ENCODE measurements at regions not wholly inside any gene's neighbourhood (a gene's known extent, or its start where the extent isn't known, plus 50 kb on each side); places are given as distances from the start of the nearest gene placed in this dataset.
"Not testable (repeated sequence)": the region's sequence is repeated elsewhere in the genome, so short reads cannot be mapped to it uniquely, and the experiment has no call there.

GRCh38 chrX:4668802-4669536 lies 955.5 kb upstream of the PRKX start:
- no peak for DNase-seq

DNA sequence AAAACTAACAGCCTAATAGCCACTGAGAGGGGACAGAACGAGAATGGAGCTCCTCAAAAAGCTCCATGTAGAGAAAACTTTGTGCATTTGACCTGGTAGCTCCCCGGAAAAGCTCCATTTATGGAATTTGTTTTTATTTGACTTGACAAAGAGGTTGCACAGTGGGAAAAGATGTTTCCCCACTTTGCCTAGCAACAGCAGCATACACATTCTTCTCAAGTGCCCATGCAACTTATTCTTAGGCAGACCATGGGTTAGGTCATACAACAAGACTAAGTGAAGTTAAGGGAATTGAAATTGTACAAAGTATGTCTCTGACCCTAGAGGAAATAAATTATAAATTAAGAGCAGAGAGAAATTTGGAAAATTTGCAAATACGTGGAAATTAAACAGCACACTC lies 949.6 kb upstream of the PRKX start:
- DNase-seq: no peak

DNA sequence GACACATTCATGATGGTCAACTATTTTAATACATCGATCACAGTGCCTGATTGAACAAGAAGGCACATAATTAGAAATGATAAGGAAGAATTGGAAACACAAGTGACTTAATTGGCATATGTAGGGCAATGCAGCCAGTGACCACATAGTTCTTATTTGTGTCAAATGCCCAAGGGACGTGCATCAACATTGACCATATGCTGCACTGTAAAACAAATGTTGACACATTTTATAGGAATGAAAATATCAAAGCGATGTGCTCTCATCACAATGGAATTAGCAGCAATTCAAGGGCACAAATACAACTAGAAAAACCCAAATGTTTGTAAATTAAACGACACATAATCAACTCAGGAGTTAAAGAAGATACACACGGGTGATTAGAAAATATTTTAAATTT lies 948.3 kb upstream of the PRKX start:
- DNase-seq: no peak

DNA sequence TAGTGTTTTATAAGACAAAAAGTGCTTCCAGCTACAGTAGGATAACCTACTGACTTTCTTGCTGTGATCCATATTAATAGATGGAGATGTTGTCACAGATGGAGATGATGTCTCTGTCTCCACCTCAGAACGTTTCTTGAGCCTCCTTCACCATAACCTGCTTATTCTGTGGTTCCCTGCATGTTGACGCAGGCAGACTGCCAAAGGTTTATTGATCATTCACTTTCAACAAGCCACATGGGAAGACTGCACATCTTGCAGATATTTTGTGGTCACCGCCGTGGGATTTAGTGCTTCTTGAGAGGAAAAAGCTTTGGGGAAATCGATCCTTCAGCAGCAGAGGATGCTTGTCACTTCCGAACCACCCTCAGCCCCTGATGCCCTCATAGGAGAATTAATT lies 943.0 kb upstream of the PRKX start:
- no peak for DNase-seq

- no peak for DNase-seq
These were observed 942.3 kb upstream of the PRKX start for GRCh38 chrX:4655743-4656142.

DNA sequence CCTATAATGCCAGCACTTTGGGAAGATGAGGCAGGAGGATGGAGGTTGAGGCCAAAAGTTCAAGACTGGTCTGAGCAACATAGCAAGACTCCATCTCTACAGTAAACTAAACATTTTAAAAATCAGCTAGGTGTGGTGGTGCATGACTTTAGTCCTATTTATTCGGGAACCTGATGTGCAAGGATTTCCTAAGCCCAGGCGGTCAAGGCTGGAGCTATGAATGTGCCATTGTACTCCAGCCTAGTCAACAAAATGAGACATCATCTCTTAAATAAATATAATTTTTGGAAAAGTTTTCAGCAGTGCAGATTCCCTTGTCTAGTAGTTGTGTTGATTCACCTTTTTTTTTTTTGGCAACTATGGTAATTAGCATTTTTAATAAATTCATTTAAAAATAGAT lies 928.7 kb upstream of the PRKX start:
- no peak for DNase-seq

DNA sequence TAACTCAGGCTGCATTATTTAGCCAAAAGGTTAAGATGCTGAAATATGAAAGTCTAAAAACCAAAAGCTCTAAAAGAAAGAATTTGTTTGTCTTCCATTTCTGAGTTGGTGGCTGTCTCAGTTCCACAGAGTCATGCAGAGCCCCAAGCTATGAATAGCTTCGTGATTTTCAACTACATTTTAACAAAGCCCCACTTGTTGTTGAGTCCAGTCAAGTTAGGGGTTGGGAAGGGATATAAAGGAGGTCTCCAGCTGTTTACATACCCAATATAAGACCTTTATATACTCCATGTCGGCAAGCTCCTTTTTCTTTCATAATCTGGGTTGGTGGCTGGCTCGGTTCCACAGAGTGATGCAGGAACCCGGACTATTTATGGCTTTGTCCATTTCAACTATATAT lies 924.6 kb upstream of the PRKX start:
- no peak for DNase-seq

- DNase-seq: no peak
These were observed 914.0 kb upstream of the PRKX start for GRCh38 chrX:4627414-4627813.

DNA sequence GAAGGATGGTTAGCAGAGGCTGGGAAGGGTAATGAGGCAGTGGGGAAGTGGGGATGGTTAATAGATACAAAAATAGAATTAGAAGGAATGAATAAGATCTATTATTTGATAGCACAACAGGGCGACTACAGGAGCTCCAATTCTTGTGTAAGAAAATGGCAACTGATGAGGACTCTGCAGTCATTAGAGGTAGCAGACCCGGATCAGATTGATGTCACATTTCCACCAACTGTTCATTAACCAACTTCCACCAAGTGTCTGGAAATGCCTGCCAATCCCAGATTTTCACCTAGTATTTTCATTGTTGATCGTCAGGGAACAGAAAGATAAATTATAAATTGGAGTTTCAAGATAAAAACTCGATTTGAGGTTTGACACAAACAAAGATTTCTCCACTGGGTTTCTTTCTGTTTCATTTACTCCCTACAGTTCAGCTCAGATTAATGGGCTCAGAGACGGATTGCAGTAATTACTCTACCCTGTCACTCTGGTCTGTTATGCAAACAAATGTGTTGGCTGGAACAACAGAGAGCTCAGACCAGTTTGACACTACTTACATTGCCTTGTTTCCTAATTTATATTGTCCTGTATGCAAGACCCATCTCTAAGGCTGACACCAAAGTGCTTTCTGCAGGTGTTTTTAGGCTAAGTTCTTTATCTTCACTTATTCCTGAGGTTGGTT lies 909.2 kb upstream of the PRKX start:
- no peak for DNase-seq

GRCh38 chrX:4613651-4614050 lies 900.2 kb upstream of the PRKX start:
- DNase-seq: not testable (repeated sequence)

GRCh38 chrX:4588893-4589292 lies 875.4 kb upstream of the PRKX start:
- DNase-seq: peak; percentile 3

- DNase-seq: no peak
These were observed 875.0 kb upstream of the PRKX start for GRCh38 chrX:4588466-4588865.

DNA sequence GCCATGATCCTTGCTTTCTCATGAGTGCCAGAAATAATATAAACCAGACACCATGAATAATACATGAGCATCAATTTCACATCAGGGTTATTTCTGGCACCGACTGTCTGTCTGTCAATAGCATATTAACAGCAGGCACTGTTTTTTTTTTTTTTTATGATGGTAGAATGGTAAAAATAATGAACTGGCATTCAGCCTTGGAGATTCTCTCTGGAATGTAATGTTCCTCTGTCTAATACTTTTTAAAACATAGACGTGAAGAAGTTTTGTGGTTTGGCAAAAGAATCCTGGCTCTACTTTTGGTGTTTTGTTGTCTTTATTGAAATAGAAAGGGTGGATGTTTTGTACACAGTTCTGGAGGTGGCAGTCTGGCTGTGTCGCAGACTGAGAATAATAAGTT lies 874.6 kb upstream of the PRKX start:
- DNase-seq: no peak

DNA sequence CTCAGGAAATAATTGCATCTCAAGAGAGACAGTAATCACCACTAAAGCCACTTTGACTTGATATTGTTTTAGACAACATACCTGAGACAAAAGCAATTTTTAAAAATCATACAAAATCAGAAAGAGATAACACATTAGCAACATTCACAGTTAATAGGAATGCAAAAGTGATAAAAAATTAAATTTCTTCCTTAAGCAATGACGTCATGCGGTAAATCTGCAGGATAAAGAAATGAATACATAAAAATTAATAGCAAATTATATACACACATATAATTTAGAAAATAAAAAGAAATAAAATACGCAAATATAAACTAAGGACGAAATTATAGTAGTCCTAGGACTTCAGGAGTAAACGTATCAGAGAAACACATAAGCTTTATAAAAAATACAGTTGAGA lies 866.5 kb upstream of the PRKX start:
- no peak for DNase-seq

DNA sequence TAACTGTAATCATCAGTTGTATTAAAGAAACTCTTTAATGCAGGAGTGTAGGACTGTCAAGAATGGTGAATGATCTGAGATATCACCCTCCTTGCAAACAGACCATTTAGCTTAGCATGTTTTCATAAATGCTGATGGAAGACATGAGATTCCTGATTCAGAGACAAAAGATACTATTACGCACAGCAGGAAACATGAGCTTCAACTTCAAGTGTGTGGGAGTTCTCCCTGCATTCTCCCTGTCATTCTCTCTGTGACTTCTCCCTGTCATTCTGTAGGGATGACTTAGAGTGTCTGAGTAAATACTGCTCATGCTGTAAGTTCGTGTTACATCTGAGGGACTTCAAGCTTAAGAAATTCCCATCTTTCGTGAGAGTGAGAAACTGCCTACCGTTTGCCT lies 866.0 kb upstream of the PRKX start:
- no peak for DNase-seq

DNA sequence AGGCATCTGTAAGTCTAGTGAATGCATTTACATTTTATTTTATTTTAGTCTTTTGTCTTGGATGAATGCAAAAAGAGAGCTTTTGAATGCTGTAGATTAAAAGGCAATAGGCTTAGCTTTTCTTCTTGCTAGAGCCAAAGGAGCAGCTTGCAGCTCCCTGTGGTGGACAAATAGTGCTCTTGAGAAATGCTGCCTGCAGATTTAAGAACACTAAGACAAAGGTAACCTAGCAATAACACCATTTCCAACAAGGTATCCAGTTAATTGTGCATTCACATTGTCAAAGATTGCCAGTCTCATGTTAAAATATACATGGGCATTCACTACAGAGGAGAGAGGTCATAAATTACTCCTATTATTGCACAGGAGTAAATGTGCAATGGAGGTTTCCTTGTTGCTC lies 859.2 kb upstream of the PRKX start:
- DNase-seq: no peak

GRCh38 chrX:4570151-4570550 lies 856.7 kb upstream of the PRKX start:
- DNase-seq: peak; percentile 1

DNA sequence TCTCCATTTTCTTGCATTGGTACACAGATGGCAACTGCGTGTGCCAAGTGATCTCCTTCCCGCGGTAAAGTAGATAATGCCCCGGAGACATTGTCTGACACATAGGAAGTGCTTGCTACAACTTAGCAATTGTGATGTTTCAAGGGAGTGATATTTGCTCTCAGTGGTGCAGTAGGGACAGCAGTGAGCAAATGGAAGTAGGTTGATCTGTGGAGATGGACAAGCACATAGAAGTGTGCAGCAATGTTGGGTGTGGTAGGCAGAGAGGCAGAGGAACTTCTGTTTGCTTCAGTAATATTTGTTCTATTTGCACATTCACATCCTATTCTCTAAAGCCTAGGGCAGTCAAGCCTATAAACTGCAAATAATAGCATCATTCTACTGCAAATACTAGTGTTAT lies 846.7 kb upstream of the PRKX start:
- no peak for DNase-seq

GRCh38 chrX:4550018-4550417 lies 836.6 kb upstream of the PRKX start:
- no peak for DNase-seq

GRCh38 chrX:4547213-4547836 lies 833.9 kb upstream of the PRKX start:
- peak; percentile 17 for DNase-seq

- not testable (repeated sequence) for DNase-seq
These were observed 832.7 kb upstream of the PRKX start for GRCh38 chrX:4546178-4546577.

DNA sequence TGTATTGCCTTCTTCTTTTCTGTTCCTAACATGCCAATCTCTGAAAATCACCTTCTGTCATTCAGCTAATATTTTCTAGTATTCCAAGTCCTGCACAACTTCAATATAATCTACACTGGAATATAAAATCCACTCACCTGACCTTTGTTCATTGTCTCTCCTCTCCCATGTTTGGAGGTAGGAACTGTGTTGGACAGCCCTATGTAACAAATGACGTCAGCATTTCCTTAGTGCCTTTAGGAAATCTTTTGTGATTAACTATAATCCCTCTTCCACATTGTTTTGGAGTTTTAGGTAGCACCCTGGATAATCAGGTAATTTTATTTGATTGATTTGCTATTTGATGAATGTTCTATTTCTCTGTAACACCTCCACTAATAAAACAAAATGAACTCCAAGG lies 814.8 kb upstream of the PRKX start:
- no peak for DNase-seq

DNA sequence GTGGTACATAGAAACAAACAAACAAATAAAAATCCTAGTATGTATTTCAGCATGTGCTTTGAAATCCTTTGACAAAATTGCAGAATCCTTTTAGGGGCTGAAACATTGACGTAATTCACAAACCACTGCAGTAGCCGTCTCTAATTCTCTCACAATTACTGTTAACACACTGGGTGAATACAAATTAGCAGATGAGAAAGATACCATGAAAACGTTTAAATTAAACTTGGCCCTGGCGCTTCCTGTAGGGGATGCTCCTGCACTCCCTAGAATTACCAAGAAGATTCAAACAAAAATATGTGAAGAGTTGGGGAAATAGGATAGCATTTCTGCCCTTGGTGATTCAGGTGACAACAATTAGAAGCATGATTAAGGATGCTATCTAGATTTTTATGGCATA lies 772.5 kb upstream of the PRKX start:
- DNase-seq: no peak

DNA sequence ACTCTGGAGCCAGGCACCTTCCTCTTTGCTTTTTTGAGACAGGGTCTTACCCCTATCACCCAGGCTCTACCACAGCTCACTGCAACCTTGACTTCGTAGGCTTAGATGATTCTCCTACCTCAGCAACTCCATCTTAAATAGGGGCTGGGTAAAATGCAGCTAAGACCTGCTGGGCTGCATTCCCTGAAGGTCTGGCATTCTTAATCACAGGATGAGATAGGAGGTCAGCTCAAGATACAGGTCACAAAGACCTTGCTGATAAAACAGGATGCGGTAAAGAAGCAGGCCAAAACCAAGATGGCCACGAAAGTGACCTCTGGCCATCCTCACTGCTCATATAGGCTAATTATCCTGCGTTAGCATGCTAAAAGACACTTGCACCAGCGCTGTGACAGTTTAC lies 770.8 kb upstream of the PRKX start:
- DNase-seq: no peak

GRCh38 chrX:4451591-4451990 lies 738.1 kb upstream of the PRKX start:
- no peak for DNase-seq
